Liver (tissue), 8 donors: ENCODE measurements at regions not wholly inside any gene's neighbourhood (a gene's known extent, or its start where the extent isn't known, plus 50 kb on each side); places are given as distances from the start of the nearest gene placed in this dataset.

Source experiments
- DNase-seq: peaks from one replicate; pipeline ENCODE4 v3.0.0-alpha.2; 2017; ENCODE audit warnings: low spot score
- H3K27ac ChIP-seq, 2 donors: one replicate each; pipeline ENCODE4 v1.7.0; 2013; ENCODE audit warnings: inconsistent platforms in 2 of 2, low read length in 2 of 2, control low read depth in 1 of 2, low read depth in 1 of 2, mild to moderate bottlenecking in 1 of 2
- H3K27me3 ChIP-seq, 4 donors: one replicate each; pipeline versions ENCODE4 v1.6.1 to v1.7.0; 2013; ENCODE audit warnings: low read length in 3 of 4, inconsistent platforms in 1 of 4, mild to moderate bottlenecking in 1 of 4, moderate library complexity in 1 of 4; ENCODE audit not compliant: control insufficient read depth in 4 of 4, insufficient read depth in 4 of 4
- H3K36me3 ChIP-seq, 4 donors: one replicate each; pipeline versions ENCODE4 v1.6.1 to v1.7.0; 2013; ENCODE audit warnings: low read length in 3 of 4, mild to moderate bottlenecking in 3 of 4, low read depth in 1 of 4, moderate library complexity in 1 of 4; ENCODE audit not compliant: control insufficient read depth in 4 of 4, insufficient read depth in 3 of 4
- H3K4me1 ChIP-seq, 4 donors: one replicate each; pipeline versions ENCODE4 v1.6.1 to v1.7.0; 2013; ENCODE audit warnings: low read length in 3 of 4, mild to moderate bottlenecking in 3 of 4, moderate library complexity in 1 of 4; ENCODE audit not compliant: control insufficient read depth in 4 of 4, insufficient read depth in 4 of 4
- H3K4me3 ChIP-seq, 3 donors: one replicate each; pipeline versions ENCODE4 v1.6.1 to v1.7.0; 2013; ENCODE audit warnings: low read length in 3 of 3, control low read depth in 1 of 3, low read depth in 1 of 3, mild to moderate bottlenecking in 1 of 3
- H3K9ac ChIP-seq, 2 donors: one replicate each; pipeline ENCODE4 v1.7.0; 2013; ENCODE audit warnings: low read length in 2 of 2, mild to moderate bottlenecking in 2 of 2, moderate library complexity in 2 of 2, control low read depth in 1 of 2, low read depth in 1 of 2
- H3K9me3 ChIP-seq, 4 donors: one replicate each; pipeline versions ENCODE4 v1.6.1 to v1.7.0; 2013; ENCODE audit warnings: low read length in 3 of 4; ENCODE audit not compliant: control insufficient read depth in 4 of 4
- EGR1 ChIP-seq, 2 donors: IDR thresholded peaks; 2 replicates each; pipeline ENCODE4 v1.6.1; 2016 to 2018; ENCODE audit warnings: antibody characterized with exemption in 2 of 2, low read depth in 2 of 2
- FOXA1 ChIP-seq: IDR thresholded peaks from 2 replicates; pipeline ENCODE4 v1.6.1; 2016; ENCODE audit warnings: antibody characterized with exemption
- FOXA2 ChIP-seq: IDR thresholded peaks from 2 replicates; pipeline ENCODE4 v1.6.1; 2016; ENCODE audit warnings: antibody characterized with exemption
- GABPA ChIP-seq, 2 donors: IDR thresholded peaks in 1 of 2; conservative IDR thresholded peaks in 1 of 2; 2 replicates each; pipeline ENCODE4 v1.6.1; 2016; ENCODE audit warnings: antibody characterized with exemption in 2 of 2, mild to moderate bottlenecking in 1 of 2, moderate library complexity in 1 of 2
- HNF4A ChIP-seq, 2 donors: conservative IDR thresholded peaks; 2 replicates each; pipeline ENCODE4 v1.6.1; 2016; ENCODE audit warnings: antibody characterized with exemption in 2 of 2, mild to moderate bottlenecking in 2 of 2
- HNF4G ChIP-seq: IDR thresholded peaks from 2 replicates; pipeline ENCODE4 v1.6.1; 2016; ENCODE audit warnings: antibody characterized with exemption
- JUND ChIP-seq, 2 donors: IDR thresholded peaks; 2 replicates each; pipeline ENCODE4 v1.6.1; 2016; ENCODE audit warnings: antibody characterized with exemption in 2 of 2
- NR2F2 ChIP-seq: IDR thresholded peaks from 2 replicates; pipeline ENCODE4 v1.6.1; 2016; ENCODE audit warnings: antibody characterized with exemption
- RXRA ChIP-seq, 2 donors: IDR thresholded peaks; 2 replicates each; pipeline ENCODE4 v1.6.1; 2017 to 2018; ENCODE audit warnings: antibody characterized with exemption in 2 of 2, mild to moderate bottlenecking in 1 of 2
- SP1 ChIP-seq: IDR thresholded peaks from 2 replicates; pipeline ENCODE4 v1.6.1; 2018; ENCODE audit warnings: antibody characterized with exemption, mild to moderate bottlenecking
- TAF1 ChIP-seq: conservative IDR thresholded peaks from 2 replicates; pipeline ENCODE4 v1.6.1; 2016; ENCODE audit warnings: antibody characterized with exemption, mild to moderate bottlenecking
- WGBS: extraction: QIAGEN DNeasy Blood & Tissue Kit; methylation state at CpG from one replicate; pipeline ENCODE4 v1.1.7; 2013; 5-methylcytosine and 5-hydroxymethylcytosine counted together
- TF ChIP-seq, protein P1 (sequence below): IDR thresholded peaks from 2 replicates; pipeline ENCODE4 v1.6.1; 2016; ENCODE audit warnings: antibody characterized with exemption, mild to moderate bottlenecking
- TF ChIP-seq, protein P2 (sequence below): IDR thresholded peaks from 2 replicates; pipeline ENCODE4 v1.6.1; 2016; ENCODE audit warnings: antibody characterized with exemption
- TF ChIP-seq, protein P3 (sequence below): IDR thresholded peaks from 2 replicates; pipeline ENCODE4 v1.6.1; 2016; ENCODE audit warnings: antibody characterized with exemption
- TF ChIP-seq, protein P4 (sequence below): IDR thresholded peaks from 2 replicates; pipeline ENCODE4 v1.6.1; 2016; ENCODE audit warnings: antibody characterized with exemption
- TF ChIP-seq, protein P5 (sequence below): fragments of 150-350 bp; IDR thresholded peaks from 2 replicates; pipeline ENCODE4 v1.5.1; 2017; ENCODE audit warnings: improper control_type of control experiment, low read depth, low read length; ENCODE audit not compliant: missing input control
- donor health status: healthy.
- donor health status: healthy.
- donor health status: healthy.
- donor health status: healthy.
- donor health status: healthy.

DNA sequence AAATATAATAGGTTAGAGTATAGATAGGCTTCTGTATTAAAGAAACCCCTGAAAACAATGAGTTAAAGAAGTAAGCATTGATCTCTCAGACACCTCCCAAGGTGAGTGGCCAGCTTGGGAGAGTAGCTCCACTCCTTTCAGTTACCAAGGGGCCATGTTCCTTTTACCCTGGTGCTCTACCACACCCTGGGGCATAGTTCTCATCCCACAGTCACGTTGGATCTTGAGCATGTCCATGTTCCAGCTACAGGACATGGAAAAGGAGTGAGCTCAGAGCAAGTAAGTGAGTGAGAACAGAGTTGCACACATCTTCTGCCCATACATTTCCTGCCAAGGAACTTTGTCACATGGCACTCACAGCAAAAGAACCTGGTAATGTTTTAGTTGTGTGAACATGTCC is 325.9 kb upstream of the SLC39A10 start:
- WGBS = 19% methylated on average over 1 of the region's 1 CpG
- no peak overlapping the region for H3K9ac ChIP-seq

DNA sequence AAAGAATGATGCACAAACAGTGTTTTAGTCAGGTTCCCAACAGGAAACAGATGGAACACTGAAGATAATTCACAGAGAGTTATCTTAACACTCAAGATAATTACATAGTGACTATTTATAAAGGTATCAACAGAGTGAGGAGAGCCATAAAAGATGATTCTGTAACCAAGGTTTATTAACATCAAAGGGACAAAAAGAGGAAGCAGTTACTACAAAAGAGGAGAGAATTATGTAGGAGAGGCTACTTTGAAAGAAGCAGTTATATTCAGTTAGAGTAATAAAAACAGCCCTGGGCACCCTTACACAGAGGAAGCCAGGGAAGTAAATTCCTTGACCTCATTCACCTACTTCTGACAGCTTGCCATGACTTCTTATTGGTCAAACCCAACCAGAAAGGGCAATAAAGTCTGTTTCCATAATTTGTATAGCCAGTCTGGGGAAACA is 326.5 kb upstream of the SLC39A10 start:
- no peak for DNase-seq
- H3K4me1 ChIP-seq = no peaks in the 10 kb centered on the region
- no peaks in the 10 kb centered on the region for H3K9me3 ChIP-seq
- no peaks in the 10 kb centered on the region for H3K36me3 ChIP-seq
- no peaks in the 10 kb centered on the region for H3K27me3 ChIP-seq
- H3K27ac ChIP-seq = no peak overlapping the region
- H3K4me3 ChIP-seq = no peak overlapping the region
- no peak overlapping the region for H3K9ac ChIP-seq
- TF ChIP-seq, protein P1, sequence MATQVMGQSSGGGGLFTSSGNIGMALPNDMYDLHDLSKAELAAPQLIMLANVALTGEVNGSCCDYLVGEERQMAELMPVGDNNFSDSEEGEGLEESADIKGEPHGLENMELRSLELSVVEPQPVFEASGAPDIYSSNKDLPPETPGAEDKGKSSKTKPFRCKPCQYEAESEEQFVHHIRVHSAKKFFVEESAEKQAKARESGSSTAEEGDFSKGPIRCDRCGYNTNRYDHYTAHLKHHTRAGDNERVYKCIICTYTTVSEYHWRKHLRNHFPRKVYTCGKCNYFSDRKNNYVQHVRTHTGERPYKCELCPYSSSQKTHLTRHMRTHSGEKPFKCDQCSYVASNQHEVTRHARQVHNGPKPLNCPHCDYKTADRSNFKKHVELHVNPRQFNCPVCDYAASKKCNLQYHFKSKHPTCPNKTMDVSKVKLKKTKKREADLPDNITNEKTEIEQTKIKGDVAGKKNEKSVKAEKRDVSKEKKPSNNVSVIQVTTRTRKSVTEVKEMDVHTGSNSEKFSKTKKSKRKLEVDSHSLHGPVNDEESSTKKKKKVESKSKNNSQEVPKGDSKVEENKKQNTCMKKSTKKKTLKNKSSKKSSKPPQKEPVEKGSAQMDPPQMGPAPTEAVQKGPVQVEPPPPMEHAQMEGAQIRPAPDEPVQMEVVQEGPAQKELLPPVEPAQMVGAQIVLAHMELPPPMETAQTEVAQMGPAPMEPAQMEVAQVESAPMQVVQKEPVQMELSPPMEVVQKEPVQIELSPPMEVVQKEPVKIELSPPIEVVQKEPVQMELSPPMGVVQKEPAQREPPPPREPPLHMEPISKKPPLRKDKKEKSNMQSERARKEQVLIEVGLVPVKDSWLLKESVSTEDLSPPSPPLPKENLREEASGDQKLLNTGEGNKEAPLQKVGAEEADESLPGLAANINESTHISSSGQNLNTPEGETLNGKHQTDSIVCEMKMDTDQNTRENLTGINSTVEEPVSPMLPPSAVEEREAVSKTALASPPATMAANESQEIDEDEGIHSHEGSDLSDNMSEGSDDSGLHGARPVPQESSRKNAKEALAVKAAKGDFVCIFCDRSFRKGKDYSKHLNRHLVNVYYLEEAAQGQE = no peak
- TF ChIP-seq HNF4A (conservative IDR thresholded peaks at IDR 0.05) (no peak), SP1 (no peak), NR2F2 (no peak), GABPA (IDR thresholded peaks at IDR 0.05 in 1 of 2, conservative IDR thresholded peaks at IDR 0.05 in 1 of 2) (no peak), EGR1 (IDR thresholded peaks at IDR 0.05; ENCODE audit: low read depth in 2 of 2) (no peak), HNF4G (no peak), FOXA1 (no peak), RXRA (IDR thresholded peaks at IDR 0.05) (no peak)
- TF ChIP-seq, protein P2, sequence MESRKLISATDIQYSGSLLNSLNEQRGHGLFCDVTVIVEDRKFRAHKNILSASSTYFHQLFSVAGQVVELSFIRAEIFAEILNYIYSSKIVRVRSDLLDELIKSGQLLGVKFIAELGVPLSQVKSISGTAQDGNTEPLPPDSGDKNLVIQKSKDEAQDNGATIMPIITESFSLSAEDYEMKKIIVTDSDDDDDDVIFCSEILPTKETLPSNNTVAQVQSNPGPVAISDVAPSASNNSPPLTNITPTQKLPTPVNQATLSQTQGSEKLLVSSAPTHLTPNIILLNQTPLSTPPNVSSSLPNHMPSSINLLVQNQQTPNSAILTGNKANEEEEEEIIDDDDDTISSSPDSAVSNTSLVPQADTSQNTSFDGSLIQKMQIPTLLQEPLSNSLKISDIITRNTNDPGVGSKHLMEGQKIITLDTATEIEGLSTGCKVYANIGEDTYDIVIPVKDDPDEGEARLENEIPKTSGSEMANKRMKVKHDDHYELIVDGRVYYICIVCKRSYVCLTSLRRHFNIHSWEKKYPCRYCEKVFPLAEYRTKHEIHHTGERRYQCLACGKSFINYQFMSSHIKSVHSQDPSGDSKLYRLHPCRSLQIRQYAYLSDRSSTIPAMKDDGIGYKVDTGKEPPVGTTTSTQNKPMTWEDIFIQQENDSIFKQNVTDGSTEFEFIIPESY = no peak
- TF ChIP-seq, protein P3, sequence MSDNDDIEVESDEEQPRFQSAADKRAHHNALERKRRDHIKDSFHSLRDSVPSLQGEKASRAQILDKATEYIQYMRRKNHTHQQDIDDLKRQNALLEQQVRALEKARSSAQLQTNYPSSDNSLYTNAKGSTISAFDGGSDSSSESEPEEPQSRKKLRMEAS = no peak
- TF ChIP-seq, protein P4, sequence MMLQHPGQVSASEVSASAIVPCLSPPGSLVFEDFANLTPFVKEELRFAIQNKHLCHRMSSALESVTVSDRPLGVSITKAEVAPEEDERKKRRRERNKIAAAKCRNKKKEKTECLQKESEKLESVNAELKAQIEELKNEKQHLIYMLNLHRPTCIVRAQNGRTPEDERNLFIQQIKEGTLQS = no peak

More for the DNA sequence above, 325.9 kb upstream of the SLC39A10 start:
- no peak for DNase-seq
- TF ChIP-seq GABPA (IDR thresholded peaks at IDR 0.05 in 1 of 2, conservative IDR thresholded peaks at IDR 0.05 in 1 of 2) (no peak), HNF4G (no peak), FOXA1 (no peak), JUND (IDR thresholded peaks at IDR 0.05) (no peak), FOXA2 (no peak), RXRA (IDR thresholded peaks at IDR 0.05) (no peak), NR2F2 (no peak), TAF1 (no peak), EGR1 (IDR thresholded peaks at IDR 0.05; ENCODE audit: low read depth in 2 of 2) (no peak), HNF4A (conservative IDR thresholded peaks at IDR 0.05) (no peak)
- TF ChIP-seq, protein P5, sequence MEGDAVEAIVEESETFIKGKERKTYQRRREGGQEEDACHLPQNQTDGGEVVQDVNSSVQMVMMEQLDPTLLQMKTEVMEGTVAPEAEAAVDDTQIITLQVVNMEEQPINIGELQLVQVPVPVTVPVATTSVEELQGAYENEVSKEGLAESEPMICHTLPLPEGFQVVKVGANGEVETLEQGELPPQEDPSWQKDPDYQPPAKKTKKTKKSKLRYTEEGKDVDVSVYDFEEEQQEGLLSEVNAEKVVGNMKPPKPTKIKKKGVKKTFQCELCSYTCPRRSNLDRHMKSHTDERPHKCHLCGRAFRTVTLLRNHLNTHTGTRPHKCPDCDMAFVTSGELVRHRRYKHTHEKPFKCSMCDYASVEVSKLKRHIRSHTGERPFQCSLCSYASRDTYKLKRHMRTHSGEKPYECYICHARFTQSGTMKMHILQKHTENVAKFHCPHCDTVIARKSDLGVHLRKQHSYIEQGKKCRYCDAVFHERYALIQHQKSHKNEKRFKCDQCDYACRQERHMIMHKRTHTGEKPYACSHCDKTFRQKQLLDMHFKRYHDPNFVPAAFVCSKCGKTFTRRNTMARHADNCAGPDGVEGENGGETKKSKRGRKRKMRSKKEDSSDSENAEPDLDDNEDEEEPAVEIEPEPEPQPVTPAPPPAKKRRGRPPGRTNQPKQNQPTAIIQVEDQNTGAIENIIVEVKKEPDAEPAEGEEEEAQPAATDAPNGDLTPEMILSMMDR = no peak
- TF ChIP-seq, protein P1 = no peak
- Histone ChIP-seq H3K36me3 (no peaks in the 10 kb centered on the region), H3K27me3 (no peaks in the 10 kb centered on the region), H3K9me3 (no peaks in the 10 kb centered on the region), H3K27ac (no peak overlapping the region), H3K4me1 (no peaks in the 10 kb centered on the region), H3K4me3 (no peak overlapping the region)
